SJCRH30 (cell line): ENCODE measurements at regions not wholly inside any gene's neighbourhood (a gene's known extent, or its start where the extent isn't known, plus 50 kb on each side); places are given as distances from the start of the nearest gene placed in this dataset.

Experiments
- DNase-seq, 2 experiments: peaks; one replicate each; pipeline ENCODE4 v3.0.0-alpha.2; 2015 to 2020
- H3K27ac ChIP-seq: fragments of 250-450 bp; sonication (Bioruptor Pico); 2 replicates; pipeline ENCODE4 v1.5.1; 2020; ENCODE audit warnings: mild to moderate bottlenecking, moderate library complexity
- H3K27me3 ChIP-seq: fragments of 250-450 bp; sonication (Bioruptor Pico); 2 replicates; pipeline ENCODE4 v1.5.1; 2020; ENCODE audit warnings: mild to moderate bottlenecking, moderate library complexity
- H3K36me3 ChIP-seq: fragments of 250-450 bp; sonication (Bioruptor Pico); 2 replicates; pipeline ENCODE4 v1.5.1; 2020; ENCODE audit warnings: mild to moderate bottlenecking, moderate library complexity
- H3K4me1 ChIP-seq: fragments of 250-450 bp; sonication (Bioruptor Pico); 2 replicates; pipeline ENCODE4 v1.5.1; 2020; ENCODE audit warnings: mild to moderate bottlenecking, moderate library complexity
- H3K4me3 ChIP-seq: fragments of 250-450 bp; sonication (Bioruptor Pico); 2 replicates; pipeline ENCODE4 v1.5.1; 2020; ENCODE audit warnings: mild to moderate bottlenecking, moderate library complexity
- H3K9me3 ChIP-seq: fragments of 250-450 bp; sonication (Bioruptor Pico); replicated peaks from 2 replicates; pipeline ENCODE4 v1.5.1; 2020; ENCODE audit warnings: mild to moderate bottlenecking, moderate library complexity

GRCh38 chr9:79868567-79869189, 296.9 kb downstream of the TLE4 start:
- H3K27me3 ChIP-seq: no peaks in the 10 kb centered on the region
- no peaks in the 10 kb centered on the region for H3K9me3 ChIP-seq
- no peak overlapping the region for H3K4me3 ChIP-seq
- no peaks in the 10 kb centered on the region for H3K36me3 ChIP-seq
- DNase-seq: no peak
- no peak overlapping the region for H3K27ac ChIP-seq
- no peaks in the 10 kb centered on the region for H3K4me1 ChIP-seq

- DNase-seq: no peak
- no peak overlapping the region for H3K27ac ChIP-seq
- no peaks in the 10 kb centered on the region for H3K27me3 ChIP-seq
- H3K4me1 ChIP-seq: no peaks in the 10 kb centered on the region
- no peaks in the 10 kb centered on the region for H3K9me3 ChIP-seq
- no peak overlapping the region for H3K4me3 ChIP-seq
- no peaks in the 10 kb centered on the region for H3K36me3 ChIP-seq
Observed at GRCh38 chr9:79862921-79863890, 291.4 kb downstream of the TLE4 start.

DNA sequence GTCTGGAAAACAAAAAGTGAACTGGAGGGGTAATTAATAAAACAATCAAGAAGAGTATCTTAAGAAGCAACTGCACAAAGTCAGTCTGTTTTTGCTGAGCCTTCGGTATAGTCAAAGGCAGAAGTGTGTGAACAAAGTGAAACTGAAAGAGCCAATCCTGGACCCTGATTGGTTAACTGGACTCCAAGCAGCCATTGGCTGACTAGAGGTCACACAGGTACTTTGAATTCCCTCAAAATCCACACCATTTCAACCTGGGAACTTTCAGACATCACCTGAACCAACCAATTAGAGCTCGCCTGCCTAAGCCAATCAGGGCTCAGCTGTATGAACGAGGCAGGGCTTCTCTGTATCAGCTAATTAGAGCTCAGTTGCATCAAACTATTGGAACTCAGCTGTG, 286.7 kb downstream of the TLE4 start:
- Histone ChIP-seq H3K27me3 (no peaks in the 10 kb centered on the region), H3K9me3 (no peaks in the 10 kb centered on the region), H3K4me1 (no peaks in the 10 kb centered on the region), H3K36me3 (no peaks in the 10 kb centered on the region), H3K4me3 (no peak overlapping the region), H3K27ac (no peak overlapping the region)
- peak in 1 of 2 experiments; percentile 6 for DNase-seq

DNA sequence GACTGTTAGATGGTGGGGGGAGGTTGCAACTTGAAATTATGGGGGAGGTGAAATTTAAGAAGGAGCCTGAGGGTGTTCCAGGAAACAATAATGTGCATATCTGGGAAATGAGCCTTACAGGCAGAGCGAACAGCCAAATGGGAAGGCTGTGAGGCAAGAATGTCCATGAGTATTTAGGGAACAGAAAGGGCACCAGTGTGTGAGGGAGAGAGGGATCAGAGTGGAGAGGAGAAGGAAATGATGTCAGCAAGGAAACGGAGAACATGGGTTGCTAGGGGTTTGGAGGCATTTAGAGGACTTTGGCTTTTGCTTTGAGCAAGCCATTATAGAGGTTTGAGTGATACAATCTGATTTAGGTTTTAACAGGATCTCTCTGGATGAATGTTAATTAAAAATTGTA, 285.4 kb downstream of the TLE4 start:
- no peaks in the 10 kb centered on the region for H3K9me3 ChIP-seq
- H3K36me3 ChIP-seq: no peaks in the 10 kb centered on the region
- DNase-seq: peak in 1 of 2 experiments; percentile 52
- no peaks in the 10 kb centered on the region for H3K4me1 ChIP-seq
- no peak overlapping the region for H3K27ac ChIP-seq
- no peak overlapping the region for H3K4me3 ChIP-seq
- H3K27me3 ChIP-seq: no peaks in the 10 kb centered on the region

DNA sequence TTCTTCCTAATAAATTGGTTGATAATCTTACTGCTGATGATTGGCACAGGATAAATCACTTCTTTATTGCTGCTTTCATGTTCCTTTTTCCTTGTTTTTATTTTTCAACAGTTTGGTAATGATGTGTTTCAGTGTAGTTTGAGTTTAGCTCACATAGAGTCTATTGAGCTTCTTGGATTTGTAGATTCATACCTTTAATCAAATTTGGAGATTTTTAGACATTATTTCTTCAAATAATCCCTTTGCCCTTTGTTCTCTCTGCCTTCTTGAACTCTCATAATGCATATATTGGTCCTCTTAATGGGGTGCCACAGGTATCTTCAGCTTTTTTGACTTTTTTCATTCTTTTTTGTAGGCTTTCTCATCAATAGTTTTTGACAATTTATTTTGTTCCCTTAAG, 275.3 kb downstream of the TLE4 start:
- Histone ChIP-seq H3K27ac (no peak overlapping the region), H3K36me3 (no peaks in the 10 kb centered on the region)

GRCh38 chr9:79829566-79830302, 258.0 kb downstream of the TLE4 start:
- H3K9me3 ChIP-seq: no peaks in the 10 kb centered on the region; the same call in 1 of the 2 replicates
- no peaks in the 10 kb centered on the region for H3K36me3 ChIP-seq
- H3K27ac ChIP-seq: no peak overlapping the region
- H3K4me1 ChIP-seq: no peaks in the 10 kb centered on the region
- no peaks in the 10 kb centered on the region for H3K27me3 ChIP-seq
- H3K4me3 ChIP-seq: no peak overlapping the region
- no peak for DNase-seq

More for the DNA sequence above, 275.3 kb downstream of the TLE4 start:
- DNase-seq: no peak
- no peaks in the 10 kb centered on the region for H3K27me3 ChIP-seq
- no peak overlapping the region for H3K4me3 ChIP-seq
- no peaks in the 10 kb centered on the region for H3K4me1 ChIP-seq
- H3K9me3 ChIP-seq: peaks cover 12% of the 10 kb centered on the region

DNA sequence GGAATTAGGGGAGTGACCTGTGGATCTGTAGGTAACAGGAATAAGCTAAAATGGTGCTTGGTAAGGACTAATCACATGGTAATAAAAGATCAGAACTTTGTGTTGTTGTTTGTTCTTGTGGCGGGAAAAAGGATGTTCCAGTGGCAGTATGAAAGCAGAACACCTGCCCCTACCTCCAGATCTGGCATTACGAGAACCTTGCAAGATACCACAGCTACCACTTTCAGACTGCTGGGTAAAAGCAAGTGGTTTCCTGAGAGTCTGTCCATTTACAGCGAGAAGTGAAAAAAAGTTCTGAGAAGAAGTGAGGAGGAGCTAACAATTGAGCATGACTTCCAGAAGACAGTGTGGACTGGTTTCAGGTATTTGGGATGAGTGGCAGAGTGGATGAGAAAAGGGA, 252.5 kb downstream of the TLE4 start:
- Histone ChIP-seq H3K4me3 (no peak overlapping the region), H3K9me3 (no peaks in the 10 kb centered on the region), H3K27ac (no peak overlapping the region), H3K27me3 (no peaks in the 10 kb centered on the region), H3K36me3 (no peaks in the 10 kb centered on the region), H3K4me1 (no peaks in the 10 kb centered on the region)
- DNase-seq: no peak

DNA sequence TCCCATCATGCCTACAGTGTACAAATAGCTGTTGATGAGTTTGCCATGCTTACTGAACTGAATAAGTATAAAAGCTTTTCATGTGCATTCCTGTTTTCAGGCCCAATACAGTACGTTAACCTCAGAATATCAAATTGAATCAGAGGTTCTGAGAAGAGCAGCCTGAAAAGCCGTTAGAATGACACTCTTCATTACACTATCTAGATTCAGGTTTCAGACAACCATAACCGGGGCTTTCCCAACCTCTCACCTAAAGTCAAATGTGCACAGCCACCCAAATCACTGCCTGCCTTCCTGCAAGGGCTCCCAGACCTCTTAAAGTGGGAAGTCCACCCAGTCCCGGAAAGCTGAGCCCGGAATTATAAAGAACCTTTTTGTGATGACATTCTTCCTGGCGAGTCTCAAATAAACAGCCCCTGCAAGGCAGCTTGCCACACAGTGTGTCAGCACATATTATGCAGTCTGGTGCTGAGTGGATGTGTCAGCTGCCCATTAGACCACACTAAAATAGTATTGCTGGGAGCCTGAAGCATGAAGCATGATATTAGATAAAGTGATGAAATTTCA, 245.8 kb downstream of the TLE4 start:
- Histone ChIP-seq H3K27me3 (no peaks in the 10 kb centered on the region), H3K27ac (no peak overlapping the region), H3K36me3 (no peaks in the 10 kb centered on the region), H3K9me3 (no peaks in the 10 kb centered on the region), H3K4me3 (no peak overlapping the region), H3K4me1 (no peaks in the 10 kb centered on the region)
- no peak for DNase-seq

DNA sequence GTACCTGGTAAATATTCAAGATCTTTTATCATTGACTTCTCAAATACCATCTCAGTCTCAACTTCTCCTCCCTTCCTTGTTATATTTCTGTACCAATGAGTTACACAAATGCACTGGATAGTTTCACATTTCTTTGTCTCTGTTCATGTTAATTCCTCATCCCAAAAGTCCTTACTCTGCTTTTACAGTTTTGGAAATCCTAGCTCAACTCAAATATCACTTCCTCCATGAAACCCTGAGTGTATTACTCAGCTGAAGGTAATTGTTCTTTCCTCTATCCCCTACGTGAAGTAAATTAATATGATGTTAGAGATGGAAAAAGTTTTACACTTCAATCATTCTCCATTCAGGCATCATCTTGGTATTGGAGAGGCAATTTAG, 241.5 kb downstream of the TLE4 start:
- DNase-seq: no peak
- no peaks in the 10 kb centered on the region for H3K36me3 ChIP-seq
- H3K4me1 ChIP-seq: peaks cover 8% of the 10 kb centered on the region
- no peak overlapping the region for H3K4me3 ChIP-seq
- H3K27ac ChIP-seq: no peak overlapping the region
- H3K27me3 ChIP-seq: no peaks in the 10 kb centered on the region
- no peaks in the 10 kb centered on the region for H3K9me3 ChIP-seq

DNA sequence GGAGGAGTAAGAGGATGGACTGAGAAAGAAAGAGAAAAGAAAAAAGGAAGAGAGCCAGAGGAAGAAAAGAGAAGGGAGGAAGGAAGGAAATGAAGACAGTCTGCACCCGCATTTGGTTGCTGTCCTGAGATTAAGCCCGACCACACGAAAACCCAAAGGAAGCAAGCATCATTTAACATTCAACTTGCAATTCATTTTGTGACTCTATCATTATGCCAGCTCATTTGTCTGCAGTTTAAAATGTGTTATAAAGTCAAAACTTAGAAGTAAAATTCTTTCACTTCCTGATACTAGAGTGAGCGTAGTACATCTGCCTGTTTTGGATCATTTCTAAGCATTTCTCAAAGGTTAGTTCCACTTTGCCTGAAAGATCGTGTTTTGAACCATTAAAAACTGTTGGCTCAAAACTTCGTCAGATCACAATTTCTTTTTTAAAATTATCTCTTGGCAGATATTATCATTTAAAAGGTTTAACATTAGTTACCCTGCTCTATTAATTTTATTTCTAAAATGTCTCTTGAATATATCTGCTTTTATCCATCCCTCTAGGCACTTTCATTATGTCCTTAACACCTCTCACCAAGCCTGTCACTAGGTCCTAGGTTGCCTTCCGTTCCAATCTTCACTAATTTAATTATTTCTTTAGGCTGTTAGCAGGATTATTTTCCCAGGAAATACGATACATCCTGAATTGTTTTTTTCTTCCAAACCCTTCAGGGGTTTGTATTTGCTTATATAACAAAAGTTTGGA, 240.9 kb downstream of the TLE4 start:
- Histone ChIP-seq H3K36me3 (no peaks in the 10 kb centered on the region), H3K4me1 (peaks cover 13% of the 10 kb centered on the region), H3K27ac (no peak overlapping the region), H3K27me3 (no peaks in the 10 kb centered on the region), H3K4me3 (no peak overlapping the region), H3K9me3 (no peaks in the 10 kb centered on the region)
- DNase-seq: no peak

- no peak overlapping the region for H3K27ac ChIP-seq
- no peak for DNase-seq
- H3K9me3 ChIP-seq: no peaks in the 10 kb centered on the region
- H3K4me3 ChIP-seq: no peak overlapping the region
- peaks cover 13% of the 10 kb centered on the region for H3K4me1 ChIP-seq
- H3K27me3 ChIP-seq: no peaks in the 10 kb centered on the region
- H3K36me3 ChIP-seq: no peaks in the 10 kb centered on the region
Observed at GRCh38 chr9:79812099-79812498, 240.3 kb downstream of the TLE4 start.

DNA sequence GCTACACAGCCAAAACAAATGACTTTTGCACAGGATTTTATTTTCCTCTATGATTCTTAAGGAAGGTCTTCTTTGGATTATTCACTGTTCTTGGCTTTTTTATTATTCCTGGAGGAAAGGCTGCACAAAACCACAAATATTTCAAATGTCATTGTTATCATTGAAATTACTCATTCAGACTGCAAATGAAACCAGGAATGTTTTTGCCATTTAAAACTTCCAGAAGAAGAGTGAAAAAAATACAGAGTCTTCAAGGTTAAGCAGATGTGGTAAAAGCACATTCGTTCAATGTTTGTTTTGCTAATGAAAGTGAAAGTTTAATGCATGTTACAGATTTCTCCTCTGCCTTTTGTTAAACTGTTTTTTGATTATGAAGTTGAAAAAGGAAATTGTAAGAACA, 238.2 kb downstream of the TLE4 start:
- Histone ChIP-seq H3K9me3 (no peaks in the 10 kb centered on the region), H3K36me3 (no peaks in the 10 kb centered on the region), H3K27ac (no peak overlapping the region), H3K4me3 (no peak overlapping the region), H3K4me1 (peaks cover 13% of the 10 kb centered on the region), H3K27me3 (no peaks in the 10 kb centered on the region)
- DNase-seq: no peak

DNA sequence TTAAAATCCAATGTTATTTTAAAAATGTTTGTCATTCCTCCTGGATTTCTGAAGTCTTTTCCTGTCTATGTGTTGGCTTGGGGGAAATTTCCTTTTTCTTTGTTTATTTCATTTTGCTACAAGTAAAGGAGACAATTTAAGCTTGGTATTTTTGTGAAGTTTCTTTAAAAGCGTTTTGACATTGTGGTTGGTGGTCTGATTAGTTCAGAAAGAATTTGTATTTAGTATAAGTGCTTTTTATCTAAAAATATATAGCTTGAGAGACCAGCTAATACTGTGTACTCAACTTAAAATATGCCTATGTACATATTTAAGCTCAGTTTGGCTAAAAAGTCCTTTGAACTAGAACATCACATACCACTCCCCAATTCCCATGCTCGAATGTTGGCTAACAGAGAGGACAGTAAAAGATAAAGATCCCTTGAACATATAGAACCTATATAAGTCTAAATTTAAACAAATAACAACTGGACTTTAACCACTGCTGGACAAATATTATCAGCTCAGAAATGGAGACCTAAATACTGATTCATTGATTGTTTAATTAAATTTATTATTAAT, 237.6 kb downstream of the TLE4 start:
- DNase-seq: no peak
- no peaks in the 10 kb centered on the region for H3K36me3 ChIP-seq
- H3K4me3 ChIP-seq: no peak overlapping the region
- H3K9me3 ChIP-seq: no peaks in the 10 kb centered on the region
- no peak overlapping the region for H3K27ac ChIP-seq
- no peaks in the 10 kb centered on the region for H3K27me3 ChIP-seq
- peaks cover 13% of the 10 kb centered on the region for H3K4me1 ChIP-seq

DNA sequence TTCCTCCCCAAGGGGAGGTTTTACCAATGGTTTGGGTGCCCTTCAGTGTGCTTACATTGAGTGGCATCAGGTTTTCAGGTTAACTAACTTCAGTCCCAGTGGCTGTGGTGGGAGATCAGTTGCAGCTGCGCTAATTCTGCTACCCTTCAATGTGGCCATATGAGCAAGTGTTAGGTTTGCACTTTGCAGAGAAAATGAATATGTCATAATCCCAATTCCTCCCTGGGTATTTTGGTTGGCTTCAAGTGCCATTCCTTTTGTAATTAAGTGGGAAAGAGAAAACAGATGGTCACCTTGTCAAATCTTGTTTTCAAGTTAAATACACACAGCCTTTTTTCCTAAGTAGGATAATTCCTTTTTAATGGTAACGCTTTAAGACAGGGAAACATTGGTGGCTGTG, 236.2 kb downstream of the TLE4 start:
- no peak overlapping the region for H3K27ac ChIP-seq
- no peaks in the 10 kb centered on the region for H3K27me3 ChIP-seq
- no peak overlapping the region for H3K4me3 ChIP-seq
- peak; percentile 30 to 63 for DNase-seq
- H3K36me3 ChIP-seq: no peaks in the 10 kb centered on the region
- H3K9me3 ChIP-seq: no peaks in the 10 kb centered on the region
- peaks cover 13% of the 10 kb centered on the region for H3K4me1 ChIP-seq
